ENCODE measurements at regions not wholly inside any gene's neighbourhood (a gene's known extent, or its start where the extent isn't known, plus 50 kb on each side); places are given as distances from the start of the nearest gene placed in this dataset.
"Not testable (repeated sequence)": the region's sequence is repeated elsewhere in the genome, so short reads cannot be mapped to it uniquely, and the experiment has no call there.

DNA sequence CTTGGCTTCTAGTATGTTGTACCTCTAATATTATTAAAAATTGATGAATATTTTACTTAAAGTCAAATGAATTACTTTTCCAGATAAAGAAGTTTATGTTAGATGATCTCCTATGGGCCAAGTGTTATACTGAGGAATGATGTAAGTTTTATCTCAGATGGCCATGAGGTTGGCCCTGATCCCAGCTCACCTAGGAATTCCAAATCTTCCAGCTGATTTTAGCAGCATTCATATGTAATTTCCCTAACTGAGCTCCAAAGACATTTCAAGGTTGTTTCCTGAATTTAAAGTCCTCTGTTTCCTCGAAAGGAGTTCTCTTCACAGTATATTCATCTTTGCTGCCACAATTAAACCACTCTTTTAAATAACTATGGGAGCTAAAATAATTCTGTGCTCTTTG, 1670.4 kb upstream of the SPRY2 start:
- no peak for DNase-seq (ENCODE audit: low read depth)

DNA sequence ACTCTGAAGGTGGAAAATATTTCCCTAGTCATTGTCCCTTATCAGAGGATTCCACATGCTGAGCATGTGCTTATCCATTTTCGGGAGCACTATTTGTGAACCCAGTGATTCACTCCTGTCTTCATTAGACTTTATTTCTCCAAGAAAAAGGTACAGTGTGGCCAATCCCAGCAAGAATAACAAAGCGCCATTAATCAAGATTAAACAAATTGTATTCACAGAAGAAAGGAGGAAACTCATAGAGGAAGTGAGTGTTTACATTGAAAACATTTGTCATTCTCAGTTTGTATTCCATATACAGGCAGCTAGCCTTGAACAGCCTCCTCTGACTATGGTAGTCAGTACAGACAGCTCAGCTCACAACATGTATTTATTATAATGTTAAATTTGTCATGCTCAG, 1669.9 kb upstream of the SPRY2 start:
- no peak for DNase-seq (ENCODE audit: low read depth)

DNA sequence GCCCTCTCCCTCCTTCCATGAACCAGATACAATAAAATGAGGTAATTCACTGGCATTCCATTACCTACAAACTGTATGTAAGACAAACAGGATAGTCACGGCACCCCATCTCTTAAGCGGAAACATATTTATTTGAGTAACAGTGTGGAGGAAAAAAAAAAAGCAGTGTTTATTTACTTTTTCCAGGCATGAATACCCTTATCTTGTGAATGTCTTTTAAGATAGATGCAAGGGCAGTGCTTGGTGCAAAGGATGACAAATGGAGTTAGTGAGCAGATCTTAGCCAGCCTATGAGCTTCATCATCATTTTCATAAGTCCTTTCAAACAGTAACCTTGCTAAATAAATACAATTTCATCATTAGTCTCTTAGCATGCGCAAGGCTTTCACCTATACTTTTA, 1661.8 kb upstream of the SPRY2 start:
- no peak for DNase-seq (ENCODE audit: low read depth)

DNA sequence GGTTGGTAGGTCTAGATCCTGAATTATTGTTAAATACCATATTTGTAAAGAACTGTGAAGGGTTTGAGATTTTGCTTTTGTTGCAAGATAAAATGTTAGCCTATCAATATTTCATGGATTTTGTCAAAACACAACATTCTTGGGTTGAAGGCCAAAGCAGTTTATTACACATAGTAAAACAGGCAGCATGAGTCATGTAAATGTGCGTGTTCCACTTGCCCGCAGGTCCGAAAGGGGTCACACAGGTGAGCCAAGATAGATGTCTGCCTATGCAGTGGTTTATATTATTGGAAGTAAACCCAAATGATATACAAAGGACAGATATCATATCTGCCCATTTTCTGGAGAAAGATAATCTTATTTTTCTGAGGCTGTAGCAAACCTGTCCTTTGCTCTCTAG, 1654.4 kb upstream of the SPRY2 start:
- DNase-seq (ENCODE audit: low read depth) = no peak

DNA sequence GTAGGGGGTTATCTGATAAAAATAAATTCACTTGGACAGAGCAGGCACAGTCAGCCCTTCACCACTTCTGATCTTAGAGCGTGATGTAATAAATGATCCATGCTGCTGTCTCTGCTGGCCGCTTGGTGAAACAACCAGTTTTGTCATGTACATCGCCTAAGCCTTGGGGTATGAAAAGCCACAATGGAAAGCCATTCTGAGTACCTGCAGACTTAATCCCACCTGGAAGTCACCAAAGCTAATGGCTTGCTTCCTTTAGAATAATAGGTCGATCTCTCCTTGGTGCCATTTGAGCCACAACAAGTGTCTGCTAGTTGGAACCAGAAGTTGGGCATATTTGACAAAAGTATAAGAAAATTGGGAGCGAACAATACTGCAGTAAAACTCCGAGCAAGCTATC, 1649.7 kb upstream of the SPRY2 start:
- no peak for DNase-seq (ENCODE audit: low read depth)

DNA sequence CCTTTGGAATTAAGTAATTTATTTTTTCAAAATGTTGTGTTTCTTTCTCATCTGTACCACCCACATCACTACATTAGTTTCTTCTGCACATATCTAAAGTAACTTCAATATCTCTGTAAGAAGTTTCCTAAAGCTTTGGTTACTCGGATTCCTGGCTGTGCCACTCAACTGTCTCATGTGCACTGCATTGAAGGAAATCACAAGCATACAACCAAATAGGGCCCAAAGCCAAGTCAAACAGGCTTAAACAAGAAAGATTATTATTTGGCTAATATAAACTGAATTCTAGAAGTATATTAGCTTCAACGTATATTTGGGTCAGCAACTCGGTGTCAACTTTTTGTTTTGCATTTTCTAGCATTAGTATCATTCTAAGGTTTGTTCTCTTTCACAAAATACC, 1647.6 kb upstream of the SPRY2 start:
- DNase-seq (ENCODE audit: low read depth) = no peak

DNA sequence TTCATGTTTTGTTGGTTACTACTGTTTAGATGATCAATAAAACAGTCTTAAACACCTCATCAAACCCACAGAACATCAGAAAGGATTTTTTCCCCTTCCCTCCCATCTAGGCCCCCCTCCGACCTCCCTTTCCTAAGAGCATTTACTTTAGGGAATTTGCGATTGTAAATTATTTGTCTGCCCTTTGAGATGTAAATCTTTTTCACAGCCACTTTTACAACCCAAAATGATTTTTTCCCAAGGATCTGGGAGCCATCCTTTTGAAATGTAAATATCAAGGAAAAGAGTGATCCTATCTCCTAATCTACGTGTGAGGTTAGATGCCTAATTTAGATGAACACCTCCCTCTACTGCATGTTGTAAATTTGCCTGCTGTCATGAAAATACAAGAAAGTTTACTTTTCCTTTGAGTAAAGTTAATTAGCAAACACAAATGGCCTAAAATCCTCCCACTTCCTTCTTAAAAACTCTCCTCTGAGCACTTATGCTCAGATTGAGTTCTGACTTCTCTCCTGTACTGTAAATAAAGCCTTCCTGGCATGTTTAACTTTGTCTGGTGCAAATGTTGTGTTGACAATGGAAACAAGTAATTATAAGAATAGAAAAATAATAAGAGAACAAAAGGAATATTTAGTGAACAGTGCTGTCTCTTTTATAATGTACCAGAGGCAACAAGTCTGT, 1646.9 kb upstream of the SPRY2 start:
- no peak for DNase-seq (ENCODE audit: low read depth)

DNA sequence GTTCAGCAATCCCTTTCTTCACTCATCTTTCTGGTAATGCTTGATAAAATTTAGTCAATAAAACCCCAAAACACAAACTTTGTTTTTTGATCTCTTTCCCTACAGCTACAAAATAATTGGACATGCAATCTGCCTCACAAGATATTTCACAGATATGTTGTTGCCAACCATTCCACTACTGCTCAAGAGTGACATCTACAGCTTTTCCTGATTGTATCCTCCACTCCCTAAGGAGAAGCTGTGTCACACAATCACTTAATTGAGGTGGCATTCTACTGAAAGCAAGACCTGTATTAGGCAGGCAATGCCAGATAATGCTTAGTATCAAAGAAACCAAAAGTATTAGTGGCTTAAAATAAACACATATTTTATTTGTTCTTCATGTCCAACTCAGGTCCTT, 1646.2 kb upstream of the SPRY2 start:
- no peak for DNase-seq (ENCODE audit: low read depth)

DNA sequence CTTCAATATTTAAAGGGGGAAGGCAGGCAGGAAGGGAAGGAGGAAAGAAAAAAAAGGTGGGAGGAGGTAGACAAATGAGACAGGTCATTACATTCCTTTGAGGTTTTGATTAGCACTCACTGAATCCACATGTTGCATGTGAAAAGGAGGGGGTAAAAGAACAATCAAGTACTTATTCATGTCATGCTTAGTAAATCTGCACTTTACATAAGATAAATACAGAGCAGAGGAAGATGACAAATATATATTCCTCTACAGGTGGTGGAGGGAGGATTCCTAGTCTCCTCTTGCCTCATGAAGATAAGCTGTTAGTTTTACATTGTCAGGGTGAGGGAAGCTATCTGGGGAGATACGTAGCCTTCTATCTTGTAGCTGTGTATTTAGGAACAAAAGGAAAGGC, 1645.4 kb upstream of the SPRY2 start:
- DNase-seq (ENCODE audit: low read depth) = no peak

DNA sequence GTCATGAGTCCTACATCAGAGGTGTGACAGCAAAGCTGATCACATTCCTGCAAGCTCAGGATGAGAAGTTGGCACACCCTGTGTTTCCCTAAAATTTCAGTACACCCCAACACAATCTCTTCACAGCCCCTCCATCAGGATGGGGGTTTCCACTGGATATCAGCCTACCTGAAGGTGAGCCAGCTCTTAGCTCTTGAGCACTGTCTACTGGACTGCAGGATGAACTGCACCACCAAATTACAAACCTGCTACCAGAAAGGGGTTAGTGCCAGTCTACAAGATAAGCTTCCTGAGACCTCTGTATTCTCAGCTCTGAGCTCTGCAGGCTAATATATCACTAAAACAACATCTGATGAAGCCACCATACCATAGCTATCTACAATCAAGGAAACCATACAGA, 1616.2 kb upstream of the SPRY2 start:
- DNase-seq (ENCODE audit: low read depth) = no peak

DNA sequence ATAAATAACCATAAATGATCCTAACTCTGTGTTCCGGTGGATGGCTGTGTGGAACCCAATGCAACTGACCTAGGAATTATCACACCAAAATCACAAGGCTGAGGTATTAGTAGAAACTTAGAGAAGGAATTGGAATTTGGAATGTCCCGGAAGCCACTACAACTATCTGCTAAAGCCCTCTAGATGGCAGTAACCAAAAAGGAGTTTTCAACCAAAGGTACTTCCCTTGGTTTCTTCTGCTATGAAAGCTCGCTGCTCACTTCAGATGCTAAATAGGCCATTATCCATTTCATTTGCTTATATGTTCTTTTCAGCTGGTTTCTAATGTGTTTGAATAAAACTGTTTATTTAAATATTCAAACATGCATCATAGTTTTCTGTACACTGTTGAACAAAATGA, 1589.1 kb upstream of the SPRY2 start:
- no peak for DNase-seq (ENCODE audit: low read depth)

DNA sequence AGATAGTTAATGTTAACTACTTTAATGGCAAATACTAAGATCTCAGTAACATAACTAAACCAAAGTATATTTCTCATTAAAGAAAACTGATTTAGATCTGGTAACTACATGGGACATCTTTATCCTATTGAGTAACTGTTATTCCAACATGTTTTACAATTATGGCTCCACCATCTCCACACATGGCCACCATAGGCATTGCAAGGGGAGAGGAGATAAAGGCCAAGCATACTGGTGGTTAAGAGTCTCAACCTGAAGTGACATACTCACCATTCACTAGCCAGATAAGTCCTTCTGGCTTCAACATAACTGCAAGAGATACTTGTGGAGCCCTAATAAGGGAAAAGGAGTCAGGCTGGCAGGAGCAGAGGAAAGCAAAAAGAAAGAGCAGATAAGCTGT, 1586.4 kb upstream of the SPRY2 start:
- DNase-seq (ENCODE audit: low read depth) = no peak

DNA sequence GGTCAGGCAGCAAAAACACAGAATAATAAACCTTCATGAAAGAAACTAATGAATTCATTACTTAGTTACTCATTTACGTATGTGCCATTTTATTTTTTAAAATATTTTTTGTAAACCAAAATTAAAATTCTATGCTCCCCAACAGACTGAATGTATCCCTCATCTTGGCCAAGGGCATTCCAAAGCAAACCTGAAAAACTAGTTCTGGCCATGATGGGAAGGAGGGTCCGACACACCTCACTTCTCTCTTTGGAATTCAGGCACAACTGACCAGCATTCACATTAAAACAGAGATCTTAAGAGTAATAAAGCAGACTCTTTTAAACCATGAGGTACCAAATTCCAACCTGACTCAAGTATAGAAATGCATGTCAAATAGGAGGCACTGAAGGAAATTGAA, 1576.9 kb upstream of the SPRY2 start:
- no peak for DNase-seq (ENCODE audit: low read depth)

DNA sequence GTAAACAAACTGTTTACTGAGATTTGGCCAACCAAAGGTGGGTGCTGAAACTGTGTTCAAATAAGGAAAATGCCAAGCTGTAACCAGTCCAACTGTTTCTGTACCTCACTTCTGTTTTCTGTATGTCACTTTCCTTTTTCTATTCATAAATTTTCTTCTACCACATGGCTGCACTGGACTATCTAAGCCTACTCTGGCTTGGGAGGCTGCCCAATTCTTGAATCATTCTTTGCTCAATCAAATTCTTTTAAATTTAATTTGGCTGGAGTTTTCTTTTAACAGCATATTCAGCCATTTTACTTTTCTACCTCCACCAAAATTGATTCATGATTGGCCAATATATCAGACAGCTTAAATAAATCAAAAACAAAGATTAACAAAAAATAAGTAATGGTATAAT, 1575.5 kb upstream of the SPRY2 start:
- DNase-seq (ENCODE audit: low read depth) = no peak

DNA sequence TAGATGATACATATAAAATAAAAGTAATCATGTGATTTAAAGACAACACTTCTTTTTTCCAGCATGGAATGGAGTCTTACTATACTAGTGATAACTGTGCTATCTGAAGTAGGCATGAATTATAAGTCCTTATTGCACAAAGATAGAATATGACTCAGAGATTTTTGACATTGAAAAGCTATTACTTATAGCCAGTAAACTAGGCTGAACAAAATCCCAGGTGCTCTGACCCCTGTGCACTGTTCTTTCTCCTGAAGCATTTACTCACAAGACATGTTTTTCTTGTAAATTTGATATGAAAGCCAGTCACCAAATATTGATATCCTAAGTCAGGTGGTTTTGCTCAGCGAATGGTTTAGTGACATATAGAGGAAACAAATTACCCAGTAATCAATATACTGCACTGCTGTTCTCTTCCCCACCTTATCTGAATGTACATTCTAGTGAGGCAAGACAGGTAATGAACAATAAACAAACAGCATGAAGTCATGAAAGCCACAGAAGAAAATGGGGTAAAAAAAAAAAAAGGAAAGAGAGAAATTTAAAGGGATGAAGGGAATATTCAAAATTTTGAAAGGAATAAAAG, 1567.0 kb upstream of the SPRY2 start:
- DNase-seq (ENCODE audit: low read depth) = no peak

DNA sequence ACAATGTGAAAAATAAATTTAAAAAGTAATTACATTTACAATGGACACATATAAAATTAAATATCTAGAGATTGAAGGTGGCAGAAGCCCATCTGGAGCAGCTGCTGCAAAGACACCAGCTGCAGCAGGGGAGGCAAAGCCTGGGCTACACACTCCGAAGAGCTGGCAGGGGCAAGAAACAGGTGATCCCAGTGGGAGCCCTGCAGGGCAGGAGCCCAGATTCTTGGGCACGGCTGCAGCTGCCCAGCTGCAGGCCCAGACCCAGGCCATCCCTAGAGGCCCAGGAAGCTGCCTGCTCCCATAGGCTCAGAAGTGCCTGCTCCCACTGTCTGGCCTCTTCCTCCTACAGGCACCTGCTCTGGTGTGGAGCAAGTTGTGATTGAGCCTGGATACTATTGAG, 1547.9 kb upstream of the SPRY2 start:
- no peak for DNase-seq (ENCODE audit: low read depth)

DNA sequence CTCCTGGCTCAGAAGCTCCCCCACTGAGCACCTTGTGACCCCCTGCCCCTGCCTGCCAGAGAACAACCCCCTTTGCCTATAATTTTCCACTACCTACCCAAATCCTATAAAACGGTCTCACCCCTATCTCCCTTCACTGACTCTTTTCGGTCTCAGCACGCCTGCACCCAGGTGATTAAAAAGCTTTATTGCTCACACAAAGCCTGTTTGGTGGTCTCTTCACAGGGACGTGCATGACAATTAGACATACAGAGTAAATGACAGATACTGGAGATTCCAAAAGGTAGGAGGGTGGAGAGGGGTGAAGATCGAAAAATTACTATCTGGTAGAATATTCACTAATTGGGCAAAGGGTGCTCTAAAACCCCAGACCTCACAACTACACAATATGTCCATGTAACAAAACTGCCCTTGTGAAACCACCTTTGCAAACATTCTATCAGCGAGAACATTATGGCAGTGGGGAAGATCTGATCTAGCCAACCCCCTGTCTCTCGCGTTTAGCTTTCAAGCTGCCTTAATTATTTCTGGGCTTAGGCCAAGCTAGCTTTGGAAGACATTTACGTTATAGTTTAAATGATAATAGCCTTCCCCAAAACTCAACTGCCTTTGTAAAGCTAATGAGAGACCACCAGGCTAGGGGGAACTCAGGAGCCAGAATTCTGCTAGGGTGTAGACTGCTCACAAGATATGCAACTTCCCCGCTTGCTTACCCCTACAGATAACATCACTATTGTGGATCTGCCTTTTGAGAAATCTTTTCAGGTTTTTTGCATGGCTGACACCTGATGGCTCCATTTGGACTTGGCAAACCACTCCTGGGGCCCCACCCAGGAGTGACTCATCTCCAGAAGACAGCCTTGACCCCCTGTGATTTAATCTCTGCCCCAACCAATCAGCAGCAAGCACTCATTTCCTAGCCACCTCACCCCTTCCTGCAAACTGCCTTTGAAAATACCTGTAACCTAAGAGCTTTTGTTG, 1534.0 kb upstream of the SPRY2 start:
- no peak for DNase-seq (ENCODE audit: low read depth)

DNA sequence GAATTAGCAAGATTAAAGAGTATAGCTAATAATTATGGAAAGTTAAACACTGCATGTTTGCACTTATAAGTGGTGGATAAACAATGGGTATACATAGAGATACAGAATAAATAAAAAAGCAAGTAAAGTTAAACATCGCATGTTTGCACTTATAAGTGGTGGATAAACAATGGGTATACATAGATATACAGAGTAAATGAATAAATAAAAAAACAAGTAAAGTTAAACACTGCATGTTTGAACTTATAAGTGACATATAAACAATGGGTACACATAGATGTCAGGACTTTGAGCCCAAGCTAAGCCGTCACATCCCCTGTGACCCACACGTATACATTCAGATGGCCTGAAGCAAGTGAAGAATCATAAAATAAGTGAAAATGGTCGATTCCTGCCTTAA, 1533.3 kb upstream of the SPRY2 start:
- DNase-seq (ENCODE audit: low read depth) = no peak

DNA sequence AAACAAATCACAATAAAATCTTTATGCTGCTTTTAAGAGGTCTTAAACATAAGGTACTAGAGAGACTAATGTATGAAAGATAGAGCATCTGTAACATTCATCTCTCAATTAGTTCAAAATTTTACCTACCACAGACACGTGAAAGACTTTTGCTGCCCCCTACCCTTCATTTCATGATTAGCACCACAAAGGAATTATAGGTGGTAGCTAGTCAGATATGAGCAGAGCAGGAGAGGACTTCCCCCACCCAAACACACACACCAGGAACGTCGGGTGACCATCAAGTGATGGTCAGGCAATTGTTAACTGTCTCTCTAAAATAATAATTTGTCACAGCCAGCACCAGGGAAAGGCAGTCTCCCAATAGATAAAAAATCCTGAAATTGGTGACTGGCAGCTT, 1531.7 kb upstream of the SPRY2 start:
- DNase-seq (ENCODE audit: low read depth) = no peak

DNA sequence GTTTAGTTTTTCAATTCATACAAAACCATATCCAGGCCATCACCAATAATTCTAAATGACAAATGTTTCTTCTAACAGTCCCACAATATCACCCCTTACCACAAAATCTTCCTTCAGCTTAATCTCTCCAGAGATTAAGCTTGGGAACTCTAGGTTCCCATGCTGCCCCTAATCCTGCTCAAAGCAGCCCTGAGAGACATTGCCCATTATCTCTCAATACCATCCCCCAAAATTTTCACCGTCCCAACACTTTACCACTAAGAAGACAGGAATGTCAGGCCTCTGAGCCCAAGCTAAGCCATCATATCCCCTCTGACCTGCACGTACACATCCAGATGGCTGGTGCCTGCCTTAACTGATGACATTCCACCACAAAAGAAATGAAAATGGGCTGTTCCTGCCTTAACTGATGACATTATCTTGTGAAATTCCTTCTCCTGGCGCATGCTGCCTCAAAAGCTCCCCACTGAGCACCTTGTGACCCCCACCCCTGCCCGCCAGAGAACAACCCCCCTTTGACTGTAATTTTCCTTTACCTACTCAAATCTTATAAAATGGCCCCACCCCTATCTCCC, 1530.9 kb upstream of the SPRY2 start:
- DNase-seq (ENCODE audit: low read depth) = not testable (repeated sequence)

DNA sequence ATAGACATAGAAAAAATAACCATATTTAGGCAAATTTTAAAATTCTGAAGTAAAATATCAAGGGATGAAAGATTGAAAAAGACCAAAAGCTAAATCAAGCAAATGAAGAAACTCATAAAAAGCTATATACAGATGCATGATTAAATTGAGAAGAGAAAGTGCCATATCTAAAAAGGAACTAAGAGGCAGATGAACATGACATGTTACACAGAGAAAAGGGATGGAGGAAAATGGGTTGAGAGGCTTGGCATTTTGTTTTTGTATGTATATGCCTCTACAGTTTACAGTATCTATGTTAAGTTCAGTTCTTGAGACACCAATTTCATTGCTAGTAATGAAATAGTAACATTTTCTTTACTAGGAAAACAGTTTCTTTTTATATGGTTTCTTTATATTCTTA, 1507.4 kb upstream of the SPRY2 start:
- no peak for DNase-seq (ENCODE audit: low read depth)

DNA sequence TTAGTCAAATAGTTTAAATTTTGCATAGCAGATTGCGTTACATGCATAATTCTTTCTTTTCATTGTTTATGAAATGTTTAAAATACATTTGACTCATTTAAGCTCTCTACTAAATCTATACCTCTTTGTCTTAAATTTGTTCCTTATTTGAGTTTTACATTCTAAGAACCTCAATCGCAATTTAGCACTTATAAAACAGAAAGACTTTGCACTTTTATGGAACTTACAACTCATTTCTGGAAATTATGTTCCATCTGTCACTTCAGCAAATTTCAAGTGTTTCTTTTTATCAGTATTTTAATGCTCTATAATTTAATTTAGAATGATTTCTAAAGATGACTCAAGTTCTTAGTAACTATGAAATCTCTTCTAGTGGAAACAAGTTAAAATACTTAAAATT, 1505.8 kb upstream of the SPRY2 start:
- DNase-seq (ENCODE audit: low read depth) = no peak

DNA sequence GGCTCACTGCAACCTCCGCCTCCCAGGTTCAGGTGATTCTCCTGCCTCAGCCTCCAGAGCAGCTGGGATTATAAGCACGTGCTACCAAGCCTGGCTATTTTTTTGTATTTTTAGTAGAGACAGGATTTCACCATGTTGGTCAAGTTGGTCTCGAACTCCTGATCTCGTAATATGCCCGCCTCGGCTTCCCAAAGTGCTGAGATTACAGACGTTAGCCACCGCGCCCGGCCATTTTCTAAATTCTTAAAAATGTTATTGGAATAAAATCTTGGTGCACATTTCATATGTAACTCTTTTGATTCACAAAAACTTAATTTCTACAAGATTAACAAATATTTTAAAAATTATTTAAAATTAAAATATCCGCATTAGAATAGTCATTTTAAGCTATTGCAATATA, 1480.3 kb upstream of the SPRY2 start:
- no peak for DNase-seq (ENCODE audit: low read depth)

Measured in forelimb muscle (tissue), 1 donor.